BE2C (cell line): ENCODE measurements at regions not wholly inside any gene's neighbourhood (a gene's known extent, or its start where the extent isn't known, plus 50 kb on each side); places are given as distances from the start of the nearest gene placed in this dataset.

ENCODE experiments used
- DNase-seq: peaks from one replicate; pipeline ENCODE4 v3.0.0-alpha.2; 2020
- H3K27me3 ChIP-seq: fragments of 250-450 bp; sonication (Bioruptor Pico); 2 replicates; pipeline ENCODE4 v1.5.1; 2020; ENCODE audit warnings: mild to moderate bottlenecking
- H3K36me3 ChIP-seq: fragments of 250-450 bp; sonication (Bioruptor Pico); 2 replicates; pipeline ENCODE4 v1.5.1; 2020; ENCODE audit warnings: mild to moderate bottlenecking
- H3K4me1 ChIP-seq: fragments of 250-450 bp; sonication (Bioruptor Pico); 2 replicates; pipeline ENCODE4 v1.5.1; 2020
- H3K4me3 ChIP-seq: 2 replicates; pipeline ENCODE4 v1.5.1; 2011; ENCODE audit warnings: low read depth, low read length
- H3K9me3 ChIP-seq: fragments of 250-450 bp; sonication (Bioruptor Pico); 2 replicates; pipeline ENCODE4 v1.5.1; 2020
- CTCF ChIP-seq: IDR thresholded peaks from 2 replicates; pipeline ENCODE4 v1.5.1; 2012; ENCODE audit warnings: mild to moderate bottlenecking, low read depth, low read length

- no peak for DNase-seq
- no peaks in the 10 kb centered on the region for H3K27me3 ChIP-seq
- no peaks in the 10 kb centered on the region for H3K36me3 ChIP-seq
- peaks cover 3% of the 10 kb centered on the region; the same call in 1 of the 2 replicates for H3K9me3 ChIP-seq
- TF ChIP-seq CTCF = no peak
- H3K4me3 ChIP-seq = no peak overlapping the region
- H3K4me1 ChIP-seq = no peaks in the 10 kb centered on the region
These were observed 495.7 kb downstream of the SHISA9 start for GRCh38 chr16:13397126-13397525.

GRCh38 chr16:13401641-13402040 is 500.2 kb downstream of the SHISA9 start:
- no peak for TF ChIP-seq CTCF
- Histone ChIP-seq H3K36me3 (no peaks in the 10 kb centered on the region), H3K27me3 (no peaks in the 10 kb centered on the region), H3K9me3 (no peaks in the 10 kb centered on the region; the same call in none of the 2 replicates), H3K4me3 (no peak overlapping the region), H3K4me1 (no peaks in the 10 kb centered on the region)
- DNase-seq = no peak

GRCh38 chr16:13402601-13403000 is 501.2 kb downstream of the SHISA9 start:
- no peaks in the 10 kb centered on the region for H3K36me3 ChIP-seq
- no peak overlapping the region for H3K4me3 ChIP-seq
- H3K27me3 ChIP-seq = no peaks in the 10 kb centered on the region
- no peaks in the 10 kb centered on the region; the same call in none of the 2 replicates for H3K9me3 ChIP-seq
- TF ChIP-seq CTCF = no peak
- no peaks in the 10 kb centered on the region for H3K4me1 ChIP-seq
- no peak for DNase-seq

GRCh38 chr16:13403326-13403725 is 501.9 kb downstream of the SHISA9 start:
- Histone ChIP-seq H3K27me3 (no peaks in the 10 kb centered on the region), H3K4me3 (no peak overlapping the region), H3K9me3 (no peaks in the 10 kb centered on the region; the same call in none of the 2 replicates), H3K36me3 (no peaks in the 10 kb centered on the region), H3K4me1 (no peaks in the 10 kb centered on the region)
- DNase-seq = no peak
- no peak for TF ChIP-seq CTCF

GRCh38 chr16:13414154-13414553 is 505.8 kb upstream of the ERCC4 start:
- no peak for DNase-seq
- Histone ChIP-seq H3K27me3 (no peaks in the 10 kb centered on the region), H3K4me1 (no peaks in the 10 kb centered on the region), H3K4me3 (no peak overlapping the region), H3K9me3 (no peaks in the 10 kb centered on the region; the same call in none of the 2 replicates), H3K36me3 (no peaks in the 10 kb centered on the region)
- no peak for TF ChIP-seq CTCF

GRCh38 chr16:13419589-13419988 is 500.4 kb upstream of the ERCC4 start:
- H3K9me3 ChIP-seq = no peaks in the 10 kb centered on the region
- H3K4me1 ChIP-seq = no peaks in the 10 kb centered on the region
- H3K36me3 ChIP-seq = no peaks in the 10 kb centered on the region
- no peak for TF ChIP-seq CTCF
- H3K27me3 ChIP-seq = no peaks in the 10 kb centered on the region
- no peak for DNase-seq
- no peak overlapping the region for H3K4me3 ChIP-seq
